Heart right ventricle (tissue), 16 donors: ENCODE measurements at regions not wholly inside any gene's neighbourhood (a gene's known extent, or its start where the extent isn't known, plus 50 kb on each side); places are given as distances from the start of the nearest gene placed in this dataset.

Source experiments
- ATAC-seq, 8 donors: fragments of 200-7000 bp; cut with Tn5 transposase; one replicate each; pipeline ENCODE4 v1.9.1; 2020; ENCODE audit warnings: mild to moderate bottlenecking in 8 of 8, moderate library complexity in 8 of 8, moderate number of reproducible peaks in 1 of 8
- DNase-seq, 2 donors: peaks; one replicate each; pipeline ENCODE4 v3.0.0-alpha.2; 2020
- H3K27ac ChIP-seq, 10 donors: fragments of 200-600 bp; sonication (generic) in 2 of 10; one replicate each; pipeline versions ENCODE4 v1.5.0 to v1.8.0; 2020 to 2022; ENCODE audit warnings: mild to moderate bottlenecking in 3 of 10
- H3K27me3 ChIP-seq, 7 donors: fragments of 200-600 bp; one replicate each; pipeline ENCODE4 v1.8.0; 2021 to 2022; ENCODE audit warnings: mild to moderate bottlenecking in 2 of 7
- H3K36me3 ChIP-seq, 9 donors: fragments of 200-600 bp; sonication (generic) in 1 of 9; one replicate each; pipeline versions ENCODE4 v1.5.0 to v1.8.0; 2020 to 2022; ENCODE audit warnings: mild to moderate bottlenecking in 2 of 9
- H3K4me1 ChIP-seq, 9 donors: fragments of 200-600 bp; sonication (generic) in 1 of 9; one replicate each; pipeline versions ENCODE4 v1.5.0 to v1.8.0; 2020 to 2022; ENCODE audit warnings: mild to moderate bottlenecking in 4 of 9
- H3K4me3 ChIP-seq, 10 donors: fragments of 200-600 bp; sonication (generic) in 2 of 10; one replicate each; pipeline versions ENCODE4 v1.5.0 to v1.8.0; 2020 to 2022; ENCODE audit warnings: mild to moderate bottlenecking in 7 of 10, moderate library complexity in 2 of 10
- H3K9me3 ChIP-seq, 11 donors: fragments of 200-600 bp in 10 of 11; sonication (generic) in 2 of 11; one replicate each; pipeline versions ENCODE4 v1.5.0 to v1.8.0; 2013 to 2022; ENCODE audit warnings: mild to moderate bottlenecking in 2 of 11, control low read depth in 1 of 11, moderate library complexity in 1 of 11
- WGBS, 2 donors: extraction: QIAGEN DNeasy Blood & Tissue Kit; methylation state at CpG; one replicate each; pipeline ENCODE4 v1.1.7; 2013; ENCODE audit warnings: inconsistent platforms in 1 of 2; 5-methylcytosine and 5-hydroxymethylcytosine counted together
- intact Hi-C, 10 donors: fragments of 100-400 bp; cut with DNase I; formaldehyde crosslinking; loops; one replicate each; pipeline versions ENCODE4 v1.11.1 to v1.14.2; 2022
- TF ChIP-seq, protein P1 (sequence below), 9 donors: fragments of 200-600 bp; sonication (generic) in 2 of 9; IDR thresholded peaks; one replicate each; pipeline versions ENCODE4 v1.5.0 to v1.8.0; 2021 to 2022; ENCODE audit warnings: antibody characterized with exemption in 9 of 9, mild to moderate bottlenecking in 5 of 9, moderate library complexity in 1 of 9
- donor health status: Arrhythmogenic right ventricular cardiomyopathy.
- donor health status: ischemic (EF 13 %, LVEDD 7.1; RV severe dilation, severe dysfunction).
- donor health status: healthy with polysubstance abuse.
- donor health status: DM: no; HTN: yes; CAD: no.
- donor health status: DM: no; HTN: no; CAD: no.
- donor health status: ischemic (EF 25% LVEDD 6.9; RV normal size, moderate dysfunction).
- donor health status: ischemic (EF 25% LVEDD 5.7; RV mildly dilated, moderate dysfunction).
- donor health status: healthy.
- donor health status: DM: yes; HTN: yes; CAD: no.
- donor health status: Ischemic cardiomyopathy.
- donor health status: ischemic (EF 35%, LVEDD 5.7; RV mildly dilated, moderate dysfunction).
- donor health status: nonischemic (EF 11% LVEDD 7.7; RV severe dilation, severe dysfunction).
- donor health status: DM: yes; HTN: yes; CAD: no.
- donor health status: PGD.
- donor health status: ischemic (EF 29% LVEDD 5.4; RV normal size, mild dysfunction).
- donor health status: nonischemic (EF 23%, LVEDD 6.1; RV moderate dilation, normal function).

DNA sequence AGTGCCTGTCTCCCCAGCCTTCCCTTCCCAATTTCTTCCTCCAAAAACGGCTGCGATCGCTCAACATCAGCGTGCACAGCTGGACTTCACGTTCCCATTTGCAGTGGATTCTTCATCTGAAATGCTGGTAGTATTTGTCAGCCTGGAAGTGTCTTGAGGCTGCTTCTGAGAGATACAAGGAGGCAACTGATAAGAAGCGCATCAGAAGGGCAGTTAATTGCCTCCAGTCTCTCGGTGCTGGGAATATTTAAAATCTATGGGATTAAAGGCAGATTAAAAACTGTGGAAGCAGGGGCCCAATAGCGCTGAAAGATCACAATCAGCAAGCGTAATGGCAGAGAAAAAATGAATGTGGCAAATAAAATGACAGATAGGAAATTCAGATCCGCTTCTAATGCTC, 450.0 kb downstream of the GATA3 start:
- Histone ChIP-seq H3K36me3 (no peaks in the 10 kb centered on the region), H3K27me3 (peaks cover 0 to 48% (median 13%) of the 10 kb centered on the region in 7 donors), H3K9me3 (no peaks in the 10 kb centered on the region), H3K27ac (no peak overlapping the region), H3K4me3 (no peak overlapping the region), H3K4me1 (no peaks in the 10 kb centered on the region)
- 32 to 37% methylated on average over 10 of the region's 10 CpGs for WGBS, 2 donors
- DNase-seq: no peak
- TF ChIP-seq, protein P1, sequence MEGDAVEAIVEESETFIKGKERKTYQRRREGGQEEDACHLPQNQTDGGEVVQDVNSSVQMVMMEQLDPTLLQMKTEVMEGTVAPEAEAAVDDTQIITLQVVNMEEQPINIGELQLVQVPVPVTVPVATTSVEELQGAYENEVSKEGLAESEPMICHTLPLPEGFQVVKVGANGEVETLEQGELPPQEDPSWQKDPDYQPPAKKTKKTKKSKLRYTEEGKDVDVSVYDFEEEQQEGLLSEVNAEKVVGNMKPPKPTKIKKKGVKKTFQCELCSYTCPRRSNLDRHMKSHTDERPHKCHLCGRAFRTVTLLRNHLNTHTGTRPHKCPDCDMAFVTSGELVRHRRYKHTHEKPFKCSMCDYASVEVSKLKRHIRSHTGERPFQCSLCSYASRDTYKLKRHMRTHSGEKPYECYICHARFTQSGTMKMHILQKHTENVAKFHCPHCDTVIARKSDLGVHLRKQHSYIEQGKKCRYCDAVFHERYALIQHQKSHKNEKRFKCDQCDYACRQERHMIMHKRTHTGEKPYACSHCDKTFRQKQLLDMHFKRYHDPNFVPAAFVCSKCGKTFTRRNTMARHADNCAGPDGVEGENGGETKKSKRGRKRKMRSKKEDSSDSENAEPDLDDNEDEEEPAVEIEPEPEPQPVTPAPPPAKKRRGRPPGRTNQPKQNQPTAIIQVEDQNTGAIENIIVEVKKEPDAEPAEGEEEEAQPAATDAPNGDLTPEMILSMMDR (IDR thresholded peaks at IDR 0.05): no peak
- intact Hi-C loops: no loop called here
- no peak for ATAC-seq

DNA sequence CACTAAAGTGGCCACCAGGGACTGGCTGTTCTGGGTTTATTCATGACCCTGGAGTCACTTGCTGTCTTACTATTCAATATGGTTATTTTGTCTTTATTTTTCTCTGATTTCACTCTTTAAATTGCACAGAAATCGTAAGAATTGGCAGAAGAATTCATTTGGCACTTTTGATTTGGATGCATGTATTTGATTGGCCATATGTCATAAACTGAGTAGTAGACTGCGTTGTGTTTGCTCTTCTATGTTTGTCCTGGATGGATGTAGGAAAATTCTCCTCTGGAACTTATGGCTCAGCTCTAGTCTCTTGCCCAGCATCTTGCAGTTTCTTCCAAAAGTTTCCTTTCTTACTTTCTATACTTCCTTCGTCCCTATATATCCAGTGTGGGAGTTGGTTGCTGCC, 452.7 kb downstream of the GATA3 start:
- TF ChIP-seq, protein P1 (IDR thresholded peaks at IDR 0.05): no peak
- no peaks in the 10 kb centered on the region for H3K4me1 ChIP-seq
- no peak for DNase-seq
- intact Hi-C loops: no loop called here
- no peaks in the 10 kb centered on the region for H3K36me3 ChIP-seq
- H3K27me3 ChIP-seq: peaks cover 0 to 54% (median 9%) of the 10 kb centered on the region in 7 donors
- no peak overlapping the region for H3K27ac ChIP-seq
- H3K9me3 ChIP-seq: no peaks in the 10 kb centered on the region
- H3K4me3 ChIP-seq: no peak overlapping the region
- 72 to 86% methylated on average over 3 of the region's 3 CpGs for WGBS, 2 donors
- ATAC-seq: no peak

GRCh38 chr10:8508882-8509281, 454.4 kb downstream of the GATA3 start:
- TF ChIP-seq, protein P1 (IDR thresholded peaks at IDR 0.05): no peak
- Histone ChIP-seq H3K9me3 (no peaks in the 10 kb centered on the region), H3K27me3 (peaks cover 0 to 59% (median 9%) of the 10 kb centered on the region in 7 donors), H3K36me3 (no peaks in the 10 kb centered on the region), H3K4me3 (no peak overlapping the region), H3K27ac (no peak overlapping the region), H3K4me1 (no peaks in the 10 kb centered on the region)
- WGBS, 2 donors: 74 to 86% methylated on average over 2 of the region's 2 CpGs
- DNase-seq (no peak), ATAC-seq (no peak)
- intact Hi-C loops: no loop called here

GRCh38 chr10:8510471-8510870, 456.0 kb downstream of the GATA3 start:
- TF ChIP-seq, protein P1 (IDR thresholded peaks at IDR 0.05): no peak
- H3K9me3 ChIP-seq: no peaks in the 10 kb centered on the region
- H3K27ac ChIP-seq: no peak overlapping the region
- WGBS, 2 donors: 48 to 67% methylated on average over 1 of the region's 1 CpG
- intact Hi-C loops: no loop called here
- DNase-seq (no peak), ATAC-seq (no peak)
- no peak overlapping the region for H3K4me3 ChIP-seq
- H3K4me1 ChIP-seq: no peaks in the 10 kb centered on the region
- peaks cover 0 to 47% (median 9%) of the 10 kb centered on the region in 7 donors for H3K27me3 ChIP-seq
- H3K36me3 ChIP-seq: no peaks in the 10 kb centered on the region
